ENCODE measurements at regions not wholly inside any gene's neighbourhood (a gene's known extent, or its start where the extent isn't known, plus 50 kb on each side); places are given as distances from the start of the nearest gene placed in this dataset.

DNA sequence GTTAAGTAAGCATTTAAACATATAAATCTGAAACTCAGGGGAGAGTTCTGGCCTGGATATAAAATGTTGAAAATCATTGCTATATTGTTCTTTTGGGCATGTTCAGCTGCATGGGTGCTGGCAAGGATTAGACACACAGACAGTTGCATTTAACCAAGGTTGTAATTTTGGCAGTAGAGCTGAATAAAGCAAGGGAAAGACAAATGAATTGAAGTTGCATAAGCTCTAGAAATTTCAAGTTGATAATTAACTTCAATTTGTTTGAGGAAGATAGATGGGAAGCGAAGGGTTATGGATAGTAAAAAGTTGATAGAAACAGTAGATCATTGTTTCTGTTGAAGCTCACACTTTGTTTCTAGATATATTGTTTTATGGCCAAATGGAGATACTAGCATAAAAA, 97.2 kb upstream of the KCNJ18 start:
- TF ChIP-seq, protein P1, sequence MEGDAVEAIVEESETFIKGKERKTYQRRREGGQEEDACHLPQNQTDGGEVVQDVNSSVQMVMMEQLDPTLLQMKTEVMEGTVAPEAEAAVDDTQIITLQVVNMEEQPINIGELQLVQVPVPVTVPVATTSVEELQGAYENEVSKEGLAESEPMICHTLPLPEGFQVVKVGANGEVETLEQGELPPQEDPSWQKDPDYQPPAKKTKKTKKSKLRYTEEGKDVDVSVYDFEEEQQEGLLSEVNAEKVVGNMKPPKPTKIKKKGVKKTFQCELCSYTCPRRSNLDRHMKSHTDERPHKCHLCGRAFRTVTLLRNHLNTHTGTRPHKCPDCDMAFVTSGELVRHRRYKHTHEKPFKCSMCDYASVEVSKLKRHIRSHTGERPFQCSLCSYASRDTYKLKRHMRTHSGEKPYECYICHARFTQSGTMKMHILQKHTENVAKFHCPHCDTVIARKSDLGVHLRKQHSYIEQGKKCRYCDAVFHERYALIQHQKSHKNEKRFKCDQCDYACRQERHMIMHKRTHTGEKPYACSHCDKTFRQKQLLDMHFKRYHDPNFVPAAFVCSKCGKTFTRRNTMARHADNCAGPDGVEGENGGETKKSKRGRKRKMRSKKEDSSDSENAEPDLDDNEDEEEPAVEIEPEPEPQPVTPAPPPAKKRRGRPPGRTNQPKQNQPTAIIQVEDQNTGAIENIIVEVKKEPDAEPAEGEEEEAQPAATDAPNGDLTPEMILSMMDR (IDR thresholded peaks at IDR 0.05) = no peak
- TF ChIP-seq EP300 (IDR thresholded peaks at IDR 0.05) (no peak), POLR2A (IDR thresholded peaks at IDR 0.05) (no peak)

Measured in ovary (tissue), 3 donors.